ENCODE measurements at regions not wholly inside any gene's neighbourhood (a gene's known extent, or its start where the extent isn't known, plus 50 kb on each side); places are given as distances from the start of the nearest gene placed in this dataset.

DNA sequence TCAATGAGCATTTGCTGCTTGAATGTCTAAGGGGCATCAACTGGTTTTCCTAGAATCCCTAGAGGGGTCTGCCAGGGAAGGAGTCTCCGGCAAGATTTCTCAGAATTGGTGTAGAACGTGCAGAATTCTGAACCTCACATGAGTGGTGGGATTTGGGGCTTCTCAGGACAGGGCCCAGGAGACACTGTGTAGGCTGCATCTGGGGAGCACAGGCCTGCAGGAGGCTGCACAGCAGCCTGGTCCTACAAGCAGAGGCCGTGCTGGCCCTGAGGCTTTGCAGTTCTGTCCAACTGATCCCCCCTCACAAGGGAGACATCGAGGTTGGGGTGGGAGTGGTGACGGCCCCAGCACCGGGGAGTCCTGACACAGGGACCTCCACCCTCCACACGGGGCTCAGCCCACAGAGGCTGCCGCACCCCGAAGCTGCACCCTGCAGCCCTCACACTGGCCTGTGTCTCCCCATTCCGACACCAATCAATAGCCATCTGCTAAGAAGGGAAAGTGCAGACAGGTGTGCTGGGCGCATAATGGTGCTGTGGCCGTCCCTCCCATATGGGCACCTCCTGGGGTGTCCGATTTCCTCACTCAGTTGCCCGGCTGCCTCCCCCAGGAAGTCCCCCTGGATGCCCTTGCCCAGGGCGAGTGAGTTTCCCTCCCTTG is 688.1 kb downstream of the BRD1 start:
- DNase-seq (ENCODE audit: low read depth, low spot score), result no peak
- Histone ChIP-seq H3K36me3 (ENCODE audit: control insufficient read depth, insufficient read depth, low read length) (no peaks in the 10 kb centered on the region), H3K4me3 (ENCODE audit: low read depth in 2 of 2, low read length in 2 of 2) (no peak overlapping the region), H3K9me3 (ENCODE audit: control insufficient read depth, insufficient read depth, low read depth, low read length) (no peaks in the 10 kb centered on the region), H3K27ac (ENCODE audit: low read length) (no peak overlapping the region), H3K4me1 (ENCODE audit: control insufficient read depth, insufficient read depth, low read length) (no peaks in the 10 kb centered on the region), H3K27me3 (ENCODE audit: control insufficient read depth, insufficient read depth, low read length) (no peaks in the 10 kb centered on the region)
- no TSS peak for BruUV-seq (replicated peaks)
- no peak for ATAC-seq
- TF ChIP-seq SIN3A (IDR thresholded peaks at IDR 0.05; ENCODE audit: borderline replicate concordance, insufficient read depth, low read depth, low read length) (no peak), TCF7L2 (IDR thresholded peaks at IDR 0.05; ENCODE audit: low read depth, low read length) (no peak), POLR2AphosphoS5 (IDR thresholded peaks at IDR 0.05; ENCODE audit: low read depth, low read length) (no peak)
- TF ChIP-seq, protein P1, sequence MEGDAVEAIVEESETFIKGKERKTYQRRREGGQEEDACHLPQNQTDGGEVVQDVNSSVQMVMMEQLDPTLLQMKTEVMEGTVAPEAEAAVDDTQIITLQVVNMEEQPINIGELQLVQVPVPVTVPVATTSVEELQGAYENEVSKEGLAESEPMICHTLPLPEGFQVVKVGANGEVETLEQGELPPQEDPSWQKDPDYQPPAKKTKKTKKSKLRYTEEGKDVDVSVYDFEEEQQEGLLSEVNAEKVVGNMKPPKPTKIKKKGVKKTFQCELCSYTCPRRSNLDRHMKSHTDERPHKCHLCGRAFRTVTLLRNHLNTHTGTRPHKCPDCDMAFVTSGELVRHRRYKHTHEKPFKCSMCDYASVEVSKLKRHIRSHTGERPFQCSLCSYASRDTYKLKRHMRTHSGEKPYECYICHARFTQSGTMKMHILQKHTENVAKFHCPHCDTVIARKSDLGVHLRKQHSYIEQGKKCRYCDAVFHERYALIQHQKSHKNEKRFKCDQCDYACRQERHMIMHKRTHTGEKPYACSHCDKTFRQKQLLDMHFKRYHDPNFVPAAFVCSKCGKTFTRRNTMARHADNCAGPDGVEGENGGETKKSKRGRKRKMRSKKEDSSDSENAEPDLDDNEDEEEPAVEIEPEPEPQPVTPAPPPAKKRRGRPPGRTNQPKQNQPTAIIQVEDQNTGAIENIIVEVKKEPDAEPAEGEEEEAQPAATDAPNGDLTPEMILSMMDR (IDR thresholded peaks at IDR 0.05), result no peak
- TF ChIP-seq, protein P2, sequence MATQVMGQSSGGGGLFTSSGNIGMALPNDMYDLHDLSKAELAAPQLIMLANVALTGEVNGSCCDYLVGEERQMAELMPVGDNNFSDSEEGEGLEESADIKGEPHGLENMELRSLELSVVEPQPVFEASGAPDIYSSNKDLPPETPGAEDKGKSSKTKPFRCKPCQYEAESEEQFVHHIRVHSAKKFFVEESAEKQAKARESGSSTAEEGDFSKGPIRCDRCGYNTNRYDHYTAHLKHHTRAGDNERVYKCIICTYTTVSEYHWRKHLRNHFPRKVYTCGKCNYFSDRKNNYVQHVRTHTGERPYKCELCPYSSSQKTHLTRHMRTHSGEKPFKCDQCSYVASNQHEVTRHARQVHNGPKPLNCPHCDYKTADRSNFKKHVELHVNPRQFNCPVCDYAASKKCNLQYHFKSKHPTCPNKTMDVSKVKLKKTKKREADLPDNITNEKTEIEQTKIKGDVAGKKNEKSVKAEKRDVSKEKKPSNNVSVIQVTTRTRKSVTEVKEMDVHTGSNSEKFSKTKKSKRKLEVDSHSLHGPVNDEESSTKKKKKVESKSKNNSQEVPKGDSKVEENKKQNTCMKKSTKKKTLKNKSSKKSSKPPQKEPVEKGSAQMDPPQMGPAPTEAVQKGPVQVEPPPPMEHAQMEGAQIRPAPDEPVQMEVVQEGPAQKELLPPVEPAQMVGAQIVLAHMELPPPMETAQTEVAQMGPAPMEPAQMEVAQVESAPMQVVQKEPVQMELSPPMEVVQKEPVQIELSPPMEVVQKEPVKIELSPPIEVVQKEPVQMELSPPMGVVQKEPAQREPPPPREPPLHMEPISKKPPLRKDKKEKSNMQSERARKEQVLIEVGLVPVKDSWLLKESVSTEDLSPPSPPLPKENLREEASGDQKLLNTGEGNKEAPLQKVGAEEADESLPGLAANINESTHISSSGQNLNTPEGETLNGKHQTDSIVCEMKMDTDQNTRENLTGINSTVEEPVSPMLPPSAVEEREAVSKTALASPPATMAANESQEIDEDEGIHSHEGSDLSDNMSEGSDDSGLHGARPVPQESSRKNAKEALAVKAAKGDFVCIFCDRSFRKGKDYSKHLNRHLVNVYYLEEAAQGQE (IDR thresholded peaks at IDR 0.05; ENCODE audit: insufficient read depth in 1 of 2, low read depth in 2 of 2, low read length in 1 of 2), result no peak
- in situ Hi-C loops (cut with HindIII; ENCODE audit: low pct_unique_long_range_greater_than_20kb, low sequenced_read_pairs) (no loop called here), intact Hi-C loops (cut with micrococcal nuclease; ENCODE audit: unreplicated experiment) (no loop called here)
- ChIA-PET CTCF (no interaction called here), POLR2A (no interaction called here)

DNA sequence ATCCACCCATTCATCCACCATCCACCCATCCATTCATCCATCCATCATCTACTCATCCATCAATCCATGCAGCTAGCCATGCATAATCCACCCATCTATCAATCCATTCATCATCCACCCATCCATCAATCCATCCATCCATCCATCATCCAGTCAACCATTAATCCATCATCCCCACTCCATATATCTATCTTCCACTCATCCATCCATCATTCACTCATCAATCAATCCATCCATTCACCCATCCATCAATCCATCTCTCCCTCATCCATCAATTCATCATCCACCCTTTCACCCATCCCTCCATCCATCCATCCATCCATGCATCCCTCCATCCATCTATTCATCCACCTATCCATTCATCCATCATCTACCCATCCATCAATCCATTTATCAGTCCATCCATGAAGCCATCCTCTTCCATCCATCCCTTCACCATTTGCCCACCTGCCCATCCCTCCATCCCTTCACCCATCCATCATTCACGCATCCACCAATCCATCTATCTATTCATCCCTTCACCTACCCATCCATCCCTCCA is 689.4 kb downstream of the BRD1 start:
- Histone ChIP-seq H3K27me3 (ENCODE audit: control insufficient read depth, insufficient read depth, low read length) (no peaks in the 10 kb centered on the region; the same call in 1 of the 2 replicates), H3K9me3 (ENCODE audit: control insufficient read depth, insufficient read depth, low read depth, low read length) (no peaks in the 10 kb centered on the region), H3K4me1 (ENCODE audit: control insufficient read depth, insufficient read depth, low read length) (no peaks in the 10 kb centered on the region), H3K36me3 (ENCODE audit: control insufficient read depth, insufficient read depth, low read length) (no peaks in the 10 kb centered on the region), H3K4me3 (ENCODE audit: low read depth in 2 of 2, low read length in 2 of 2) (no peak overlapping the region), H3K27ac (ENCODE audit: low read length) (no peak overlapping the region)
- in situ Hi-C loops (cut with HindIII; ENCODE audit: low pct_unique_long_range_greater_than_20kb, low sequenced_read_pairs) (no loop called here), intact Hi-C loops (cut with micrococcal nuclease; ENCODE audit: unreplicated experiment) (no loop called here)
- no peak for DNase-seq (ENCODE audit: low read depth, low spot score)
- POLR2A ChIA-PET, result no interaction called here
- TF ChIP-seq, protein P1 (IDR thresholded peaks at IDR 0.05), result no peak
- TF ChIP-seq SIN3A (IDR thresholded peaks at IDR 0.05; ENCODE audit: borderline replicate concordance, insufficient read depth, low read depth, low read length), result no peak
- no peak for TF ChIP-seq TCF7L2 (IDR thresholded peaks at IDR 0.05; ENCODE audit: low read depth, low read length)
- TF ChIP-seq POLR2AphosphoS5 (IDR thresholded peaks at IDR 0.05; ENCODE audit: low read depth, low read length), result no peak
- TF ChIP-seq, protein P2 (IDR thresholded peaks at IDR 0.05; ENCODE audit: insufficient read depth in 1 of 2, low read depth in 2 of 2, low read length in 1 of 2), result no peak
- no peak for ATAC-seq
- CTCF ChIA-PET, result no interaction called here
- BruUV-seq (replicated peaks), result no TSS peak

All from Panc1 (cell line).